Prostate gland (tissue), 2 donors: ENCODE measurements at regions not wholly inside any gene's neighbourhood (a gene's known extent, or its start where the extent isn't known, plus 50 kb on each side); places are given as distances from the start of the nearest gene placed in this dataset.

Source experiments
- CTCF ChIP-seq, 4 experiments: fragments of 200-600 bp in 2 of 4; fragments of 450-650 bp in 2 of 4; sonication (generic) in 2 of 4; IDR thresholded peaks; 1 replicate in 3 of 4; 2 replicates in 1 of 4; pipeline ENCODE4 v1.5.1; 2016 to 2019; ENCODE audit warnings: antibody characterized with exemption in 4 of 4, mild to moderate bottlenecking in 2 of 4, moderate library complexity in 2 of 4
- POLR2A ChIP-seq: fragments of 450-650 bp; IDR thresholded peaks from one replicate; pipeline ENCODE4 v1.6.1; 2016; ENCODE audit warnings: antibody characterized with exemption, mild to moderate bottlenecking
- POLR2AphosphoS5 ChIP-seq: sonication (generic); formaldehyde crosslinking; IDR thresholded peaks from one replicate; pipeline ENCODE4 v1.6.1; 2017; ENCODE audit warnings: antibody characterized with exemption

GRCh38 chr13:104823709-104824108, 1711.8 kb downstream of the EFNB2 start:
- TF ChIP-seq POLR2AphosphoS5: no peak
- TF ChIP-seq CTCF (IDR thresholded peaks at IDR 0.05): no peak
- no peak for TF ChIP-seq POLR2A
